ENCODE measurements at regions not wholly inside any gene's neighbourhood (a gene's known extent, or its start where the extent isn't known, plus 50 kb on each side); places are given as distances from the start of the nearest gene placed in this dataset.

DNA sequence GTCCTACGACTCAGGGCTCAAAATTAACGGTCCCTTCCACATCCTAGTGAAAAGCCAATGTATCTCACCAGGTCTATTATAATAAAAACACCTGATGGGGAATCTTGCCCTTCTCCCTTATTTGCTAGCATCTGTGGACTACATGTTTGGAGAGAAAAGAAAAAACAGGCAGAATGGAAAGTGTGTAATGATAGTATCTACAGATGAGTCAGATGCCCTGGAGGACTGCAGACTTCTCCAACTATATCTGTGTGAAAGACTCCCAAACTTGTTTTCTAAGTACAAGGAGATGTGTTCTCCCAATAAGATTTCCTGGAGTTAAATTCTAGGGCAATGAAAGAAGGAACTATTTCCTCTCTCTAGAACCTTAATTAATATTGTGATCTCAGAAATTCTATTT lies 66.0 kb downstream of the FOXB2 start:
- Histone ChIP-seq H3K36me3 (ENCODE audit: insufficient read depth) (no peaks in the 10 kb centered on the region), H2AFZ (no peak overlapping the region), H3K4me3 (no peak overlapping the region), H3K27ac (ENCODE audit: low read depth) (no peak overlapping the region), H3K9me2 (ENCODE audit: insufficient read depth) (no peaks in the 10 kb centered on the region), H3K79me2 (replicated peaks; ENCODE audit: insufficient read depth) (no peaks in the 10 kb centered on the region), H3F3A (replicated peaks; ENCODE audit: low read depth) (peaks cover 6% of the 10 kb centered on the region; the same call in 1 of the 2 replicates), H3K4me2 (peak overlapping the region; percentile 65; the same call in 1 of the 2 replicates), H4K20me1 (replicated peaks; ENCODE audit: insufficient read depth) (0 out of 2 replicates have a peak, but pooled peaks cover 4% of the 10 kb centered on the region), H3K4me1 (ENCODE audit: insufficient read depth) (peaks cover 35% of the 10 kb centered on the region), H3K27me3 (ENCODE audit: insufficient read depth) (peaks cover 65% of the 10 kb centered on the region)
- no peak for DNase-seq (ENCODE audit: low spot score)
- peaks cover 3% of the 10 kb centered on the region; the same call in 2 of the 3 replicates for H3K36me3 Mint-ChIP-seq (ENCODE audit: low read depth)
- H3K27me3 Mint-ChIP-seq (ENCODE audit: insufficient read depth, low read depth, poor library complexity): peaks cover 56% of the 10 kb centered on the region
- ATAC-seq: no peak
- TF ChIP-seq ZNF331 (CRISPR knock-in tag; IDR thresholded peaks at IDR 0.05; ENCODE audit: low read depth): no peak
- TF ChIP-seq POLR2AphosphoS5 (IDR thresholded peaks at IDR 0.05; ENCODE audit: low read depth): no peak
- no peak for TF ChIP-seq EZH2phosphoT487 (IDR thresholded peaks at IDR 0.05; ENCODE audit: unreplicated experiment)
- TF ChIP-seq EZH2 (IDR thresholded peaks at IDR 0.05; ENCODE audit: low read depth, unreplicated experiment): no peak
- no peak for TF ChIP-seq NANOG (IDR thresholded peaks at IDR 0.05; ENCODE audit: borderline replicate concordance)
- TF ChIP-seq, protein P1, sequence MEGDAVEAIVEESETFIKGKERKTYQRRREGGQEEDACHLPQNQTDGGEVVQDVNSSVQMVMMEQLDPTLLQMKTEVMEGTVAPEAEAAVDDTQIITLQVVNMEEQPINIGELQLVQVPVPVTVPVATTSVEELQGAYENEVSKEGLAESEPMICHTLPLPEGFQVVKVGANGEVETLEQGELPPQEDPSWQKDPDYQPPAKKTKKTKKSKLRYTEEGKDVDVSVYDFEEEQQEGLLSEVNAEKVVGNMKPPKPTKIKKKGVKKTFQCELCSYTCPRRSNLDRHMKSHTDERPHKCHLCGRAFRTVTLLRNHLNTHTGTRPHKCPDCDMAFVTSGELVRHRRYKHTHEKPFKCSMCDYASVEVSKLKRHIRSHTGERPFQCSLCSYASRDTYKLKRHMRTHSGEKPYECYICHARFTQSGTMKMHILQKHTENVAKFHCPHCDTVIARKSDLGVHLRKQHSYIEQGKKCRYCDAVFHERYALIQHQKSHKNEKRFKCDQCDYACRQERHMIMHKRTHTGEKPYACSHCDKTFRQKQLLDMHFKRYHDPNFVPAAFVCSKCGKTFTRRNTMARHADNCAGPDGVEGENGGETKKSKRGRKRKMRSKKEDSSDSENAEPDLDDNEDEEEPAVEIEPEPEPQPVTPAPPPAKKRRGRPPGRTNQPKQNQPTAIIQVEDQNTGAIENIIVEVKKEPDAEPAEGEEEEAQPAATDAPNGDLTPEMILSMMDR (conservative IDR thresholded peaks at IDR 0.05; ENCODE audit: low read depth in 2 of 2): no peak
- TF ChIP-seq ZNF114 (CRISPR knock-in tag; IDR thresholded peaks at IDR 0.05): no peak
- TF ChIP-seq STAT1 (IDR thresholded peaks at IDR 0.05; ENCODE audit: unreplicated experiment): no peak
- TF ChIP-seq CREB1 (CRISPR knock-in tag; IDR thresholded peaks at IDR 0.05; ENCODE audit: low read depth): no peak
- TF ChIP-seq, protein P2, sequence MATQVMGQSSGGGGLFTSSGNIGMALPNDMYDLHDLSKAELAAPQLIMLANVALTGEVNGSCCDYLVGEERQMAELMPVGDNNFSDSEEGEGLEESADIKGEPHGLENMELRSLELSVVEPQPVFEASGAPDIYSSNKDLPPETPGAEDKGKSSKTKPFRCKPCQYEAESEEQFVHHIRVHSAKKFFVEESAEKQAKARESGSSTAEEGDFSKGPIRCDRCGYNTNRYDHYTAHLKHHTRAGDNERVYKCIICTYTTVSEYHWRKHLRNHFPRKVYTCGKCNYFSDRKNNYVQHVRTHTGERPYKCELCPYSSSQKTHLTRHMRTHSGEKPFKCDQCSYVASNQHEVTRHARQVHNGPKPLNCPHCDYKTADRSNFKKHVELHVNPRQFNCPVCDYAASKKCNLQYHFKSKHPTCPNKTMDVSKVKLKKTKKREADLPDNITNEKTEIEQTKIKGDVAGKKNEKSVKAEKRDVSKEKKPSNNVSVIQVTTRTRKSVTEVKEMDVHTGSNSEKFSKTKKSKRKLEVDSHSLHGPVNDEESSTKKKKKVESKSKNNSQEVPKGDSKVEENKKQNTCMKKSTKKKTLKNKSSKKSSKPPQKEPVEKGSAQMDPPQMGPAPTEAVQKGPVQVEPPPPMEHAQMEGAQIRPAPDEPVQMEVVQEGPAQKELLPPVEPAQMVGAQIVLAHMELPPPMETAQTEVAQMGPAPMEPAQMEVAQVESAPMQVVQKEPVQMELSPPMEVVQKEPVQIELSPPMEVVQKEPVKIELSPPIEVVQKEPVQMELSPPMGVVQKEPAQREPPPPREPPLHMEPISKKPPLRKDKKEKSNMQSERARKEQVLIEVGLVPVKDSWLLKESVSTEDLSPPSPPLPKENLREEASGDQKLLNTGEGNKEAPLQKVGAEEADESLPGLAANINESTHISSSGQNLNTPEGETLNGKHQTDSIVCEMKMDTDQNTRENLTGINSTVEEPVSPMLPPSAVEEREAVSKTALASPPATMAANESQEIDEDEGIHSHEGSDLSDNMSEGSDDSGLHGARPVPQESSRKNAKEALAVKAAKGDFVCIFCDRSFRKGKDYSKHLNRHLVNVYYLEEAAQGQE (IDR thresholded peaks at IDR 0.05; ENCODE audit: unreplicated experiment): no peak
- TF ChIP-seq, protein P3, sequence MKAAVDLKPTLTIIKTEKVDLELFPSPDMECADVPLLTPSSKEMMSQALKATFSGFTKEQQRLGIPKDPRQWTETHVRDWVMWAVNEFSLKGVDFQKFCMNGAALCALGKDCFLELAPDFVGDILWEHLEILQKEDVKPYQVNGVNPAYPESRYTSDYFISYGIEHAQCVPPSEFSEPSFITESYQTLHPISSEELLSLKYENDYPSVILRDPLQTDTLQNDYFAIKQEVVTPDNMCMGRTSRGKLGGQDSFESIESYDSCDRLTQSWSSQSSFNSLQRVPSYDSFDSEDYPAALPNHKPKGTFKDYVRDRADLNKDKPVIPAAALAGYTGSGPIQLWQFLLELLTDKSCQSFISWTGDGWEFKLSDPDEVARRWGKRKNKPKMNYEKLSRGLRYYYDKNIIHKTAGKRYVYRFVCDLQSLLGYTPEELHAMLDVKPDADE (IDR thresholded peaks at IDR 0.05): no peak
- TF ChIP-seq, protein P4, sequence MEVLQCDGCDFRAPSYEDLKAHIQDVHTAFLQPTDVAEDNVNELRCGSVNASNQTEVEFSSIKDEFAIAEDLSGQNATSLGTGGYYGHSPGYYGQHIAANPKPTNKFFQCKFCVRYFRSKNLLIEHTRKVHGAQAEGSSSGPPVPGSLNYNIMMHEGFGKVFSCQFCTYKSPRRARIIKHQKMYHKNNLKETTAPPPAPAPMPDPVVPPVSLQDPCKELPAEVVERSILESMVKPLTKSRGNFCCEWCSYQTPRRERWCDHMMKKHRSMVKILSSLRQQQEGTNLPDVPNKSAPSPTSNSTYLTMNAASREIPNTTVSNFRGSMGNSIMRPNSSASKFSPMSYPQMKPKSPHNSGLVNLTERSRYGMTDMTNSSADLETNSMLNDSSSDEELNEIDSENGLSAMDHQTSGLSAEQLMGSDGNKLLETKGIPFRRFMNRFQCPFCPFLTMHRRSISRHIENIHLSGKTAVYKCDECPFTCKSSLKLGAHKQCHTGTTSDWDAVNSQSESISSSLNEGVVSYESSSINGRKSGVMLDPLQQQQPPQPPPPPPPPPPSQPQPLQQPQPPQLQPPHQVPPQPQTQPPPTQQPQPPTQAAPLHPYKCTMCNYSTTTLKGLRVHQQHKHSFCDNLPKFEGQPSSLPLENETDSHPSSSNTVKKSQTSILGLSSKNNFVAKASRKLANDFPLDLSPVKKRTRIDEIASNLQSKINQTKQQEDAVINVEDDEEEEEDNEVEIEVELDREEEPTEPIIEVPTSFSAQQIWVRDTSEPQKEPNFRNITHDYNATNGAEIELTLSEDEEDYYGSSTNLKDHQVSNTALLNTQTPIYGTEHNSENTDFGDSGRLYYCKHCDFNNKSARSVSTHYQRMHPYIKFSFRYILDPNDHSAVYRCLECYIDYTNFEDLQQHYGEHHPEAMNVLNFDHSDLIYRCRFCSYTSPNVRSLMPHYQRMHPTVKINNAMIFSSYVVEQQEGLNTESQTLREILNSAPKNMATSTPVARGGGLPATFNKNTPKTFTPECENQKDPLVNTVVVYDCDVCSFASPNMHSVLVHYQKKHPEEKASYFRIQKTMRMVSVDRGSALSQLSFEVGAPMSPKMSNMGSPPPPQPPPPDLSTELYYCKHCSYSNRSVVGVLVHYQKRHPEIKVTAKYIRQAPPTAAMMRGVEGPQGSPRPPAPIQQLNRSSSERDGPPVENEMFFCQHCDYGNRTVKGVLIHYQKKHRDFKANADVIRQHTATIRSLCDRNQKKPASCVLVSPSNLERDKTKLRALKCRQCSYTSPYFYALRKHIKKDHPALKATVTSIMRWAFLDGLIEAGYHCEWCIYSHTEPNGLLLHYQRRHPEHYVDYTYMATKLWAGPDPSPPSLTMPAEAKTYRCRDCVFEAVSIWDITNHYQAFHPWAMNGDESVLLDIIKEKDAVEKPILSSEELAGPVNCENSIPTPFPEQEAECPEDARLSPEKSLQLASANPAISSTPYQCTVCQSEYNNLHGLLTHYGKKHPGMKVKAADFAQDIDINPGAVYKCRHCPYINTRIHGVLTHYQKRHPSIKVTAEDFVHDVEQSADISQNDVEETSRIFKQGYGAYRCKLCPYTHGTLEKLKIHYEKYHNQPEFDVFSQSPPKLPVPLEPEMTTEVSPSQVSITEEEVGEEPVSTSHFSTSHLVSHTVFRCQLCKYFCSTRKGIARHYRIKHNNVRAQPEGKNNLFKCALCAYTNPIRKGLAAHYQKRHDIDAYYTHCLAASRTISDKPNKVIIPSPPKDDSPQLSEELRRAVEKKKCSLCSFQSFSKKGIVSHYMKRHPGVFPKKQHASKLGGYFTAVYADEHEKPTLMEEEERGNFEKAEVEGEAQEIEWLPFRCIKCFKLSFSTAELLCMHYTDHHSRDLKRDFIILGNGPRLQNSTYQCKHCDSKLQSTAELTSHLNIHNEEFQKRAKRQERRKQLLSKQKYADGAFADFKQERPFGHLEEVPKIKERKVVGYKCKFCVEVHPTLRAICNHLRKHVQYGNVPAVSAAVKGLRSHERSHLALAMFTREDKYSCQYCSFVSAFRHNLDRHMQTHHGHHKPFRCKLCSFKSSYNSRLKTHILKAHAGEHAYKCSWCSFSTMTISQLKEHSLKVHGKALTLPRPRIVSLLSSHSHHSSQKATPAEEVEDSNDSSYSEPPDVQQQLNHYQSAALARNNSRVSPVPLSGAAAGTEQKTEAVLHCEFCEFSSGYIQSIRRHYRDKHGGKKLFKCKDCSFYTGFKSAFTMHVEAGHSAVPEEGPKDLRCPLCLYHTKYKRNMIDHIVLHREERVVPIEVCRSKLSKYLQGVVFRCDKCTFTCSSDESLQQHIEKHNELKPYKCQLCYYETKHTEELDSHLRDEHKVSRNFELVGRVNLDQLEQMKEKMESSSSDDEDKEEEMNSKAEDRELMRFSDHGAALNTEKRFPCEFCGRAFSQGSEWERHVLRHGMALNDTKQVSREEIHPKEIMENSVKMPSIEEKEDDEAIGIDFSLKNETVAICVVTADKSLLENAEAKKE (CRISPR knock-in tag; IDR thresholded peaks at IDR 0.05): no peak
- TF ChIP-seq JUNB (IDR thresholded peaks at IDR 0.05; ENCODE audit: unreplicated experiment): no peak
- H3K27ac Mint-ChIP-seq: no peak overlapping the region
- peaks cover 1% of the 10 kb centered on the region; the same call in 1 of the 3 replicates for H3K9me3 Mint-ChIP-seq
- H3K4me3 Mint-ChIP-seq: no peak overlapping the region
- H3K4me1 Mint-ChIP-seq: peaks cover 42% of the 10 kb centered on the region; the same call in 2 of the 3 replicates

All from GM23338 (cell line).